ENCODE measurements at regions not wholly inside any gene's neighbourhood (a gene's known extent, or its start where the extent isn't known, plus 50 kb on each side); places are given as distances from the start of the nearest gene placed in this dataset.
"Not testable (repeated sequence)": the region's sequence is repeated elsewhere in the genome, so short reads cannot be mapped to it uniquely, and the experiment has no call there.

DNA sequence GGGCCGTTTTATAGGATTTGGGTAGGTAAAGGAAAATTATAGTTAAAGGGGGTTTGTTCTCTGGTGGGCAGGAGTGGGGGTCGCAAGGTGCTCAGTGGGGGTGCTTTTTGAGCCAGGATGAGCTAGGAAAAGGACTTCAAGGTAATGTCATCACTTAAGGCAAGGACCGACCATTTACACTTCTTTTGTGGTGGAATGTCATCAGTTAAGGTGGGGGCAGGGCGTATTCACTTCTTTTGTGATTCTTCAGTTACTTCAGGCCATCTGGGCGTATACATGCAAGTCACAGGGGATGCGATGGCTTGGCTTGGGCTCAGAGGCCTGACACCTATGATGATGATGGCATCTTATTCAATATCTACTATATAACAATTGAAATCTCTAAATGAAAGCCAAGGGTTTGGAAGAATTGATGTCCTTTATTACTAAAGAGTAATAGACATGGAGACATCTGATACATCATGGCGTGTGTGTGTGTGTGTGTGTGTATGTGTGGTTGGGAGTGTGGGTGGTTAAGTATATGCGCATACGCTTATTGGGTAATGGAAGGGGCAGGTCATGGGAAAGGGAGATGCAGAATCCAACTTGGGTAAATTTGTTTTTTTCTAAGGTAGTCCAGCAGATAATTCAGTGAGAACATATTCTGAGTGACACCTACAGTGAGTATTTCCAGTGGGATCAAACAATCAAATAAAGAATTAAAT, 236.9 kb upstream of the DUSP10 start:
- TF ChIP-seq CTCF (IDR thresholded peaks at IDR 0.05); POLR2AphosphoS5 (IDR thresholded peaks at IDR 0.05); EP300 (IDR thresholded peaks at IDR 0.05; ENCODE audit: low read depth): not testable (repeated sequence)
